H1 (cell line): ENCODE measurements at regions not wholly inside any gene's neighbourhood (a gene's known extent, or its start where the extent isn't known, plus 50 kb on each side); places are given as distances from the start of the nearest gene placed in this dataset.

Experiments
- CTCF ChIA-PET: fragments of 300-600 bp; sonication (Branson Sonifier 250); formaldehyde crosslinking; loops from one replicate; lab custom pipeline; 2021; ENCODE audit not compliant: partially characterized antibody; lab: Charles Lee
- POLR2A ChIA-PET: fragments of 300-600 bp; sonication (Branson Sonifier 250); formaldehyde crosslinking; loops from one replicate; lab custom pipeline; 2021; ENCODE audit warnings: inconsistent platforms; ENCODE audit not compliant: partially characterized antibody; lab: Charles Lee
- DNase-seq, 2 experiments: peaks; one replicate each; pipeline versions ENCODE4 v3.0.0 to v3.0.0-alpha.2; 2010 to 2022; ENCODE audit warnings: low spot score in 2 of 2, low read depth in 1 of 2, mixed read lengths in 1 of 2
- FAIRE-seq: peaks from 2 replicates; lab custom pipeline; 2011; peaks lifted over from hg19 to GRCh38; lab: Jason Lieb, UNC
- H2AFZ ChIP-seq: 2 replicates; pipeline ENCODE4 v1.8.1; 2012; ENCODE audit warnings: low read length, inconsistent platforms
- H2AK5ac ChIP-seq: 2 replicates; pipeline ENCODE4 v1.6.1; 2013; ENCODE audit warnings: low read depth, low read length
- H2BK120ac ChIP-seq: replicated peaks from 2 replicates; pipeline ENCODE3; 2013; ENCODE audit warnings: low read depth, low read length, inconsistent platforms
- H2BK12ac ChIP-seq: 2 replicates; pipeline ENCODE4 v1.6.1; 2013; ENCODE audit warnings: low read depth, low read length
- H2BK15ac ChIP-seq: 2 replicates; pipeline ENCODE4 v1.6.1; 2013; ENCODE audit warnings: low read length
- H2BK20ac ChIP-seq: 2 replicates; pipeline ENCODE4 v1.6.1; 2013; ENCODE audit warnings: low read length
- H2BK5ac ChIP-seq: 2 replicates; pipeline ENCODE4 v1.6.1; 2013; ENCODE audit warnings: low read depth, low read length
- H3K14ac ChIP-seq: 2 replicates; pipeline ENCODE4 v1.6.1; 2013; ENCODE audit warnings: inconsistent platforms; ENCODE audit not compliant: insufficient read length
- H3K18ac ChIP-seq: 2 replicates; pipeline ENCODE4 v1.6.1; 2013; ENCODE audit warnings: low read length; ENCODE audit errors: extremely low read depth
- H3K23ac ChIP-seq: 2 replicates; pipeline ENCODE4 v1.6.1; 2013; ENCODE audit warnings: inconsistent platforms; ENCODE audit not compliant: insufficient read length
- H3K23me2 ChIP-seq: 2 replicates; pipeline ENCODE4 v1.6.1; 2013; ENCODE audit warnings: low read depth, low read length
- H3K27ac ChIP-seq: 2 replicates; pipeline ENCODE4 v1.6.1; 2011; ENCODE audit warnings: low read depth, low read length, inconsistent platforms
- H3K27me3 ChIP-seq, 4 experiments: replicated peaks in 1 of 4; 1 replicate in 1 of 4; 2 replicates in 3 of 4; pipeline versions ENCODE4 v1.6.1 to v1.8.1; 2011 to 2013; ENCODE audit warnings: low read length in 3 of 4, mild to moderate bottlenecking in 3 of 4, inconsistent platforms in 2 of 4, mixed read lengths in 2 of 4, moderate library complexity in 1 of 4; ENCODE audit not compliant: control insufficient read depth in 3 of 4, insufficient read depth in 3 of 4; ENCODE audit errors: extremely low read depth in 1 of 4
- H3K36me3 ChIP-seq, 4 experiments: 2 replicates each; pipeline versions ENCODE4 v1.6.1 to v1.8.1; 2011 to 2013; ENCODE audit warnings: mild to moderate bottlenecking in 4 of 4, low read length in 3 of 4, moderate library complexity in 2 of 4, control low read depth in 1 of 4, inconsistent platforms in 1 of 4; ENCODE audit not compliant: insufficient read depth in 4 of 4, control insufficient read depth in 2 of 4
- H3K4ac ChIP-seq: replicated peaks from 2 replicates; pipeline ENCODE3; 2013; ENCODE audit warnings: low read length, low read depth, mixed read lengths, inconsistent platforms; ENCODE audit not compliant: insufficient read length
- H3K4me1 ChIP-seq, 4 experiments: replicated peaks in 1 of 4; 1 replicate in 1 of 4; 2 replicates in 3 of 4; pipeline versions ENCODE4 v1.6.1 to v1.8.1; 2011 to 2013; ENCODE audit warnings: low read length in 3 of 4, inconsistent platforms in 2 of 4, mixed read lengths in 1 of 4; ENCODE audit not compliant: insufficient read depth in 4 of 4, control insufficient read depth in 3 of 4
- H3K4me2 ChIP-seq, 2 experiments: 2 replicates each; pipeline versions ENCODE4 v1.6.1 to v1.8.1; 2011 to 2013; ENCODE audit warnings: low read depth in 2 of 2, low read length in 2 of 2, control low read depth in 1 of 2, inconsistent platforms in 1 of 2, mild to moderate bottlenecking in 1 of 2; ENCODE audit not compliant: insufficient read depth in 1 of 2
- H3K4me3 ChIP-seq, 4 experiments: fragments of 200-600, 300-600 bp in 1 of 4; sonication (generic), shearing (Covaris generic), sonication (Bioruptor Twin) in 1 of 4; 2 replicates each; pipeline versions ENCODE4 v1.5.1 to v1.8.1; 2011 to 2016; ENCODE audit warnings: low read length in 4 of 4, low read depth in 3 of 4, control low read depth in 2 of 4, inconsistent platforms in 2 of 4, mild to moderate bottlenecking in 2 of 4, mixed read lengths in 1 of 4, moderate library complexity in 1 of 4; ENCODE audit not compliant: insufficient read depth in 2 of 4; ENCODE audit errors: extremely low read depth in 1 of 4
- H3K56ac ChIP-seq: replicated peaks from 2 replicates; pipeline ENCODE3; 2013; ENCODE audit warnings: low read depth, mild to moderate bottlenecking, mixed read lengths, low read length, inconsistent platforms; ENCODE audit not compliant: insufficient read length
- H3K79me1 ChIP-seq: 2 replicates; pipeline ENCODE4 v1.6.1; 2013; ENCODE audit warnings: low read depth, low read length, control low read depth
- H3K79me2 ChIP-seq, 2 experiments: 2 replicates each; pipeline versions ENCODE4 v1.6.1 to v1.8.1; 2012 to 2013; ENCODE audit warnings: low read length in 2 of 2, mild to moderate bottlenecking in 2 of 2, inconsistent platforms in 1 of 2; ENCODE audit not compliant: insufficient read depth in 2 of 2, control insufficient read depth in 1 of 2
- H3K9ac ChIP-seq, 4 experiments: replicated peaks in 1 of 4; 1 replicate in 1 of 4; 2 replicates in 3 of 4; pipeline versions ENCODE4 v1.6.1 to v1.8.1; 2011 to 2013; ENCODE audit warnings: low read depth in 3 of 4, low read length in 3 of 4, control low read depth in 2 of 4, mild to moderate bottlenecking in 2 of 4, moderate library complexity in 2 of 4, inconsistent platforms in 1 of 4; ENCODE audit errors: extremely low read depth in 1 of 4
- H3K9me3 ChIP-seq, 2 experiments: 2 replicates each; pipeline versions ENCODE4 v1.6.1 to v1.8.1; 2012 to 2013; ENCODE audit warnings: mild to moderate bottlenecking in 2 of 2, moderate library complexity in 2 of 2, control low read depth in 1 of 2, inconsistent platforms in 1 of 2, low read depth in 1 of 2, low read length in 1 of 2, mixed read lengths in 1 of 2; ENCODE audit not compliant: insufficient read depth in 2 of 2
- H4K20me1 ChIP-seq, 2 experiments: replicated peaks in 1 of 2; 2 replicates each; pipeline versions ENCODE3 to v1.8.1; 2011 to 2013; ENCODE audit warnings: inconsistent platforms in 2 of 2, low read length in 2 of 2, mild to moderate bottlenecking in 1 of 2; ENCODE audit not compliant: insufficient read depth in 2 of 2, control insufficient read depth in 1 of 2
- H4K5ac ChIP-seq: 2 replicates; pipeline ENCODE4 v1.6.1; 2013; ENCODE audit warnings: low read length, low read depth, mixed read lengths, inconsistent platforms; ENCODE audit not compliant: insufficient read length
- H4K8ac ChIP-seq: 2 replicates; pipeline ENCODE4 v1.8.0; 2013; ENCODE audit warnings: mild to moderate bottlenecking, moderate library complexity, low read length, inconsistent platforms; ENCODE audit not compliant: insufficient read depth; ENCODE audit errors: extremely low read depth
- H4K91ac ChIP-seq: replicated peaks from 2 replicates; pipeline ENCODE3; 2013; ENCODE audit warnings: low read length, mixed read lengths, inconsistent platforms; ENCODE audit not compliant: insufficient read length
- GABPA ChIP-seq: IDR thresholded peaks from 2 replicates; pipeline ENCODE4 v1.6.1; 2011; ENCODE audit warnings: mild to moderate bottlenecking, low read length, moderate library complexity, borderline replicate concordance; ENCODE audit not compliant: insufficient read depth
- RAD21 ChIP-seq, 2 experiments: IDR thresholded peaks in 1 of 2; conservative IDR thresholded peaks in 1 of 2; 2 replicates each; pipeline ENCODE4 v1.6.1; 2011; ENCODE audit warnings: low read depth in 2 of 2, low read length in 2 of 2, improper control_type of control experiment in 1 of 2, inconsistent platforms in 1 of 2, mild to moderate bottlenecking in 1 of 2, moderate library complexity in 1 of 2
- TAF1 ChIP-seq: IDR thresholded peaks from 2 replicates; pipeline ENCODE4 v1.6.1; 2011; ENCODE audit warnings: mild to moderate bottlenecking, low read depth, low read length
- TEAD4 ChIP-seq: IDR thresholded peaks from 2 replicates; pipeline ENCODE4 v1.6.1; 2012; ENCODE audit warnings: low read depth, low read length, inconsistent platforms, mixed read lengths
- WGBS, 2 experiments: shearing (Covaris generic) in 1 of 2; methylation state at CpG; one replicate each; pipeline versions ENCODE4 v1.1.6 to v1.1.7; 2013 to 2015; ENCODE audit warnings: low lambda C conversion rate in 2 of 2, mixed read lengths in 2 of 2, inconsistent platforms in 1 of 2, low coverage in 1 of 2, missing lambda C conversion rate in 1 of 2; ENCODE audit not compliant: insufficient replicate concordance in 2 of 2, insufficient coverage in 1 of 2, insufficient read length in 1 of 2; ENCODE audit errors: extremely low coverage in 1 of 2, missing lambda C conversion rate in 1 of 2; 5-methylcytosine and 5-hydroxymethylcytosine counted together
- TF ChIP-seq, protein P1 (sequence below): IDR thresholded peaks from 2 replicates; pipeline ENCODE4 v1.6.1; 2012; ENCODE audit warnings: inconsistent platforms
- TF ChIP-seq, protein P2 (sequence below), 3 experiments: IDR thresholded peaks; 1 replicate in 2 of 3; 2 replicates in 1 of 3; pipeline versions ENCODE4 v1.5.1 to v1.6.1; 2011; ENCODE audit warnings: low read length in 3 of 3, mild to moderate bottlenecking in 3 of 3, inconsistent platforms in 2 of 3, low read depth in 1 of 3, moderate library complexity in 1 of 3; ENCODE audit not compliant: insufficient read depth in 1 of 3; ENCODE audit errors: control extremely low read depth in 1 of 3

DNA sequence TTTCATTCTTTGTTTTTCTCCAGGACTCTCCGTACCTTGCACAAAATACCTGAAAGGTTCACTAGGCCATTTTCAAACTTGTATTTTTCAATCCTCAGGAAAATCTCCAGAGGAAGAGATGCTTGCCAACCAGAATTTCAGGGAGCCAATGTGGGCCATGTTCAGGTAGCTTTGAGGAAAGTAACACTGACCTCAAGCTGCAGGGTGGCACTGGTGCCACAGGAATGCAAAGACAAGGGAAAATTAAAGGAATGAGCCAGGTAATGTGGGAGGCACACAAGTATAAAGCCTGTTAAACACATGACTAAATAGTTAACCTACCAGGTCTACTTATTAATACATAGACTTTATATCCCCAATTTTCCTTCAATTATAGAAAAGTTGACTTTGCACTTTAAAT, 51.9 kb upstream of the GAP43 start:
- Histone ChIP-seq H3K23me2 (no peaks in the 10 kb centered on the region), H3K79me1 (no peaks in the 10 kb centered on the region), H2BK15ac (no peak overlapping the region), H3K4me2 (no peak overlapping the region), H3K4me3 (no peak overlapping the region), H2BK120ac (no peak overlapping the region), H2AK5ac (no peak overlapping the region), H4K20me1 (no peaks in the 10 kb centered on the region), H3K27me3 (no peaks in the 10 kb centered on the region), H2BK20ac (no peak overlapping the region), H4K91ac (no peak overlapping the region), H3K4ac (no peak overlapping the region), H4K8ac (no peak overlapping the region), H3K23ac (no peak overlapping the region), H2AFZ (no peak overlapping the region), H4K5ac (no peak overlapping the region), H2BK12ac (no peak overlapping the region), H3K14ac (no peak overlapping the region), H3K9me3 (no peaks in the 10 kb centered on the region), H3K9ac (no peak overlapping the region)
- FAIRE-seq: no peak
- POLR2A ChIA-PET: interaction anchor here (1.6 kb wide), 1 partner anchor 11 kb away, joined by 5 read pairs; no protein-coding TSS in a partner anchor
- WGBS, 2 experiments: 94% methylated on average over 1 of the region's 1 CpG; no CpG with 5 or more reads in 1 of the 2 experiments
- no peak for DNase-seq
- TF ChIP-seq RAD21 (IDR thresholded peaks at IDR 0.05 in 1 of 2, conservative IDR thresholded peaks at IDR 0.05 in 1 of 2; ENCODE audit: low read depth in 2 of 2, low read length in 2 of 2) (peak; percentile 60 to 66), TEAD4 (peak; percentile 61; the same call in 1 of the 2 replicates), TAF1 (no peak), GABPA (no peak)
- TF ChIP-seq, protein P1, sequence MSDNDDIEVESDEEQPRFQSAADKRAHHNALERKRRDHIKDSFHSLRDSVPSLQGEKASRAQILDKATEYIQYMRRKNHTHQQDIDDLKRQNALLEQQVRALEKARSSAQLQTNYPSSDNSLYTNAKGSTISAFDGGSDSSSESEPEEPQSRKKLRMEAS: no peak
- TF ChIP-seq, protein P2, sequence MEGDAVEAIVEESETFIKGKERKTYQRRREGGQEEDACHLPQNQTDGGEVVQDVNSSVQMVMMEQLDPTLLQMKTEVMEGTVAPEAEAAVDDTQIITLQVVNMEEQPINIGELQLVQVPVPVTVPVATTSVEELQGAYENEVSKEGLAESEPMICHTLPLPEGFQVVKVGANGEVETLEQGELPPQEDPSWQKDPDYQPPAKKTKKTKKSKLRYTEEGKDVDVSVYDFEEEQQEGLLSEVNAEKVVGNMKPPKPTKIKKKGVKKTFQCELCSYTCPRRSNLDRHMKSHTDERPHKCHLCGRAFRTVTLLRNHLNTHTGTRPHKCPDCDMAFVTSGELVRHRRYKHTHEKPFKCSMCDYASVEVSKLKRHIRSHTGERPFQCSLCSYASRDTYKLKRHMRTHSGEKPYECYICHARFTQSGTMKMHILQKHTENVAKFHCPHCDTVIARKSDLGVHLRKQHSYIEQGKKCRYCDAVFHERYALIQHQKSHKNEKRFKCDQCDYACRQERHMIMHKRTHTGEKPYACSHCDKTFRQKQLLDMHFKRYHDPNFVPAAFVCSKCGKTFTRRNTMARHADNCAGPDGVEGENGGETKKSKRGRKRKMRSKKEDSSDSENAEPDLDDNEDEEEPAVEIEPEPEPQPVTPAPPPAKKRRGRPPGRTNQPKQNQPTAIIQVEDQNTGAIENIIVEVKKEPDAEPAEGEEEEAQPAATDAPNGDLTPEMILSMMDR (IDR thresholded peaks at IDR 0.05; ENCODE audit: control extremely low read depth in 1 of 3, insufficient read depth in 1 of 3, low read depth in 1 of 3, low read length in 3 of 3): peak; percentile 9 to 31 (median 18); a peak in 3 of 4 replicates
- TF ChIP-seq, all 59 proteins: peak for 3
- H3K18ac ChIP-seq: no peak overlapping the region
- no peak overlapping the region for H2BK5ac ChIP-seq
- CTCF ChIA-PET: interaction anchor here (0.7 to 1.6 kb wide), 3 partner anchors 12 to 353 kb away, joined by 3 to 5 read pairs (median 3); no protein-coding TSS in a partner anchor
- H3K79me2 ChIP-seq: no peaks in the 10 kb centered on the region
- no peak overlapping the region for H3K56ac ChIP-seq
- no peaks in the 10 kb centered on the region for H3K4me1 ChIP-seq
- no peaks in the 10 kb centered on the region for H3K36me3 ChIP-seq
- no peak overlapping the region for H3K27ac ChIP-seq
